ENCODE measurements at regions not wholly inside any gene's neighbourhood (a gene's known extent, or its start where the extent isn't known, plus 50 kb on each side); places are given as distances from the start of the nearest gene placed in this dataset.

DNA sequence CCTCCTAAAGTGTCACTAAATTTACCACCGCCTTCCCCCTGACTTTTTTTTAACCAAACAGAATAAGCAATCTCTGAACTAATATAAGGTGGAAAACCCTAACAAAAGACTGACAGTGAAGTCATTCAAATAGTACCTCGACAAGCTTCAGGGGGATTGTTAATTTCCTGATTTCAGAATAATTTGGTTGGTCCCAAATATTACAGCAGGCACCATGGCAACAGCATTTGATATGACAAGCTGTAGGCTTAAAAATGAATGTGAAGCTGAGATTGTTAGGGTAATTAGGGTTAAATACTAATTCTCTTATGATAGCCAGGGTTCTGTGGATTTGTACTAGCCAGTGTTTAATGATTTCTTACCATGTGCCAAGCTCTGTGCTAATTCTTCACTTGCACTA lies 63.5 kb upstream of the GOLGA8B start:
- Mint-ChIP-seq H3K9me3 (ENCODE audit: low read depth, unreplicated experiment) (no peaks in the 10 kb centered on the region), H3K27me3 (ENCODE audit: unreplicated experiment) (no peaks in the 10 kb centered on the region), H3K36me3 (ENCODE audit: insufficient read depth, unreplicated experiment) (no peaks in the 10 kb centered on the region), H3K27ac (ENCODE audit: unreplicated experiment) (no peak overlapping the region), H3K4me3 (ENCODE audit: low read depth, unreplicated experiment) (no peak overlapping the region), H3K4me1 (ENCODE audit: low read depth, unreplicated experiment) (no peaks in the 10 kb centered on the region)
- TF ChIP-seq CTCF (IDR thresholded peaks at IDR 0.05; ENCODE audit: unreplicated experiment) = no peak
- CTCF ChIA-PET = no interaction called here
- intact Hi-C loops (cut with micrococcal nuclease; ENCODE audit: unreplicated experiment) = no loop called here
- no peak for DNase-seq
- no TSS peak for BruUV-seq (replicated peaks)

GRCh38 chr15:34644851-34645250 lies 61.4 kb upstream of the GOLGA8B start:
- no peaks in the 10 kb centered on the region for H3K27me3 Mint-ChIP-seq (ENCODE audit: unreplicated experiment)
- no peak overlapping the region for H3K27ac Mint-ChIP-seq (ENCODE audit: unreplicated experiment)
- no TSS peak for BruUV-seq (replicated peaks)
- H3K36me3 Mint-ChIP-seq (ENCODE audit: insufficient read depth, unreplicated experiment) = no peaks in the 10 kb centered on the region
- no peak for TF ChIP-seq CTCF (IDR thresholded peaks at IDR 0.05; ENCODE audit: unreplicated experiment)
- no peaks in the 10 kb centered on the region for H3K4me1 Mint-ChIP-seq (ENCODE audit: low read depth, unreplicated experiment)
- CTCF ChIA-PET = no interaction called here
- no peaks in the 10 kb centered on the region for H3K9me3 Mint-ChIP-seq (ENCODE audit: low read depth, unreplicated experiment)
- no peak for DNase-seq
- intact Hi-C loops (cut with micrococcal nuclease; ENCODE audit: unreplicated experiment) = no loop called here
- no peak overlapping the region for H3K4me3 Mint-ChIP-seq (ENCODE audit: low read depth, unreplicated experiment)

- no peak for TF ChIP-seq CTCF (IDR thresholded peaks at IDR 0.05; ENCODE audit: unreplicated experiment)
- Mint-ChIP-seq H3K27me3 (ENCODE audit: unreplicated experiment) (no peaks in the 10 kb centered on the region), H3K36me3 (ENCODE audit: insufficient read depth, unreplicated experiment) (no peaks in the 10 kb centered on the region)
Measured at GRCh38 chr15:34644061-34644460, 60.6 kb upstream of the GOLGA8B start.

GRCh38 chr15:34642247-34642646 lies 58.8 kb upstream of the GOLGA8B start:
- H3K27ac Mint-ChIP-seq (ENCODE audit: unreplicated experiment) = no peak overlapping the region
- no TSS peak for BruUV-seq (replicated peaks)

More at GRCh38 chr15:34644061-34644460, 60.6 kb upstream of the GOLGA8B start:
- H3K9me3 Mint-ChIP-seq (ENCODE audit: low read depth, unreplicated experiment) = no peaks in the 10 kb centered on the region
- BruUV-seq (replicated peaks) = no TSS peak
- DNase-seq = no peak
- intact Hi-C loops (cut with micrococcal nuclease; ENCODE audit: unreplicated experiment) = no loop called here
- H3K4me3 Mint-ChIP-seq (ENCODE audit: low read depth, unreplicated experiment) = no peak overlapping the region
- H3K27ac Mint-ChIP-seq (ENCODE audit: unreplicated experiment) = no peak overlapping the region
- H3K4me1 Mint-ChIP-seq (ENCODE audit: low read depth, unreplicated experiment) = no peaks in the 10 kb centered on the region
- CTCF ChIA-PET = no interaction called here

More at GRCh38 chr15:34642247-34642646, 58.8 kb upstream of the GOLGA8B start:
- CTCF ChIA-PET = no interaction called here
- no peaks in the 10 kb centered on the region for H3K9me3 Mint-ChIP-seq (ENCODE audit: low read depth, unreplicated experiment)
- intact Hi-C loops (cut with micrococcal nuclease; ENCODE audit: unreplicated experiment) = no loop called here
- TF ChIP-seq CTCF (IDR thresholded peaks at IDR 0.05; ENCODE audit: unreplicated experiment) = no peak
- no peak overlapping the region for H3K4me3 Mint-ChIP-seq (ENCODE audit: low read depth, unreplicated experiment)
- no peaks in the 10 kb centered on the region for H3K36me3 Mint-ChIP-seq (ENCODE audit: insufficient read depth, unreplicated experiment)
- H3K27me3 Mint-ChIP-seq (ENCODE audit: unreplicated experiment) = no peaks in the 10 kb centered on the region
- DNase-seq = no peak
- no peaks in the 10 kb centered on the region for H3K4me1 Mint-ChIP-seq (ENCODE audit: low read depth, unreplicated experiment)
